HL-60 (cell line): ENCODE measurements at regions not wholly inside any gene's neighbourhood (a gene's known extent, or its start where the extent isn't known, plus 50 kb on each side); places are given as distances from the start of the nearest gene placed in this dataset.

ENCODE experiments used
- POLR2AphosphoS5 ChIP-seq: IDR thresholded peaks from 2 replicates; pipeline ENCODE4 v1.6.1; 2012; ENCODE audit warnings: low read depth
- TF ChIP-seq, protein P1 (sequence below): IDR thresholded peaks from one replicate; pipeline ENCODE4 v1.5.1; 2011; ENCODE audit warnings: low read length, control low read depth, inconsistent platforms; ENCODE audit not compliant: insufficient read depth

GRCh38 chr21:20187028-20187427 is 811.2 kb upstream of the NCAM2 start:
- TF ChIP-seq, protein P1, sequence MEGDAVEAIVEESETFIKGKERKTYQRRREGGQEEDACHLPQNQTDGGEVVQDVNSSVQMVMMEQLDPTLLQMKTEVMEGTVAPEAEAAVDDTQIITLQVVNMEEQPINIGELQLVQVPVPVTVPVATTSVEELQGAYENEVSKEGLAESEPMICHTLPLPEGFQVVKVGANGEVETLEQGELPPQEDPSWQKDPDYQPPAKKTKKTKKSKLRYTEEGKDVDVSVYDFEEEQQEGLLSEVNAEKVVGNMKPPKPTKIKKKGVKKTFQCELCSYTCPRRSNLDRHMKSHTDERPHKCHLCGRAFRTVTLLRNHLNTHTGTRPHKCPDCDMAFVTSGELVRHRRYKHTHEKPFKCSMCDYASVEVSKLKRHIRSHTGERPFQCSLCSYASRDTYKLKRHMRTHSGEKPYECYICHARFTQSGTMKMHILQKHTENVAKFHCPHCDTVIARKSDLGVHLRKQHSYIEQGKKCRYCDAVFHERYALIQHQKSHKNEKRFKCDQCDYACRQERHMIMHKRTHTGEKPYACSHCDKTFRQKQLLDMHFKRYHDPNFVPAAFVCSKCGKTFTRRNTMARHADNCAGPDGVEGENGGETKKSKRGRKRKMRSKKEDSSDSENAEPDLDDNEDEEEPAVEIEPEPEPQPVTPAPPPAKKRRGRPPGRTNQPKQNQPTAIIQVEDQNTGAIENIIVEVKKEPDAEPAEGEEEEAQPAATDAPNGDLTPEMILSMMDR: no peak
- no peak for TF ChIP-seq POLR2AphosphoS5
